ENCODE measurements at regions not wholly inside any gene's neighbourhood (a gene's known extent, or its start where the extent isn't known, plus 50 kb on each side); places are given as distances from the start of the nearest gene placed in this dataset.

DNA sequence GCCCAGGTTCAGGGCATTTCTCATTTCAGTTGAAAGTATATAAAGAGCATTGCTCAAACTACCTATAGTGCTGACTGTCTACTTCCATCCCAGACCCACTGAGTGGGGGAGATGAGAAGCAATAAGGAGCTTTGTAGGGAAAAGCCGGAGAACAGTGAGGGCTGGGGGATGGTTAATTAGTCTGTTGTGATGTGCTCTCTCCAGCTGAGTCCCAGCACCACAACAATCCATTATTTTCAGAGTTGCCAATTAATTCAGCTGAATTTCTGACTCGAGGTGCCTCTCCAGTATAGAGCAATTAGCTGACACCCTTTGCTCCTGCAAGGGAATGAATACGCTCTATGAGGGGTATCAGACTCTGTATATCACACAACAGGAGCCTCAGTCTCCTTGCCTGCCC, 1118.6 kb downstream of the SORCS3 start:
- no peak for TF ChIP-seq ZFX (IDR thresholded peaks at IDR 0.05; ENCODE audit: borderline replicate concordance)
- TF ChIP-seq, protein P1, sequence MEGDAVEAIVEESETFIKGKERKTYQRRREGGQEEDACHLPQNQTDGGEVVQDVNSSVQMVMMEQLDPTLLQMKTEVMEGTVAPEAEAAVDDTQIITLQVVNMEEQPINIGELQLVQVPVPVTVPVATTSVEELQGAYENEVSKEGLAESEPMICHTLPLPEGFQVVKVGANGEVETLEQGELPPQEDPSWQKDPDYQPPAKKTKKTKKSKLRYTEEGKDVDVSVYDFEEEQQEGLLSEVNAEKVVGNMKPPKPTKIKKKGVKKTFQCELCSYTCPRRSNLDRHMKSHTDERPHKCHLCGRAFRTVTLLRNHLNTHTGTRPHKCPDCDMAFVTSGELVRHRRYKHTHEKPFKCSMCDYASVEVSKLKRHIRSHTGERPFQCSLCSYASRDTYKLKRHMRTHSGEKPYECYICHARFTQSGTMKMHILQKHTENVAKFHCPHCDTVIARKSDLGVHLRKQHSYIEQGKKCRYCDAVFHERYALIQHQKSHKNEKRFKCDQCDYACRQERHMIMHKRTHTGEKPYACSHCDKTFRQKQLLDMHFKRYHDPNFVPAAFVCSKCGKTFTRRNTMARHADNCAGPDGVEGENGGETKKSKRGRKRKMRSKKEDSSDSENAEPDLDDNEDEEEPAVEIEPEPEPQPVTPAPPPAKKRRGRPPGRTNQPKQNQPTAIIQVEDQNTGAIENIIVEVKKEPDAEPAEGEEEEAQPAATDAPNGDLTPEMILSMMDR (IDR thresholded peaks at IDR 0.05), result no peak
- H3K27ac ChIP-seq, result no peak overlapping the region

DNA sequence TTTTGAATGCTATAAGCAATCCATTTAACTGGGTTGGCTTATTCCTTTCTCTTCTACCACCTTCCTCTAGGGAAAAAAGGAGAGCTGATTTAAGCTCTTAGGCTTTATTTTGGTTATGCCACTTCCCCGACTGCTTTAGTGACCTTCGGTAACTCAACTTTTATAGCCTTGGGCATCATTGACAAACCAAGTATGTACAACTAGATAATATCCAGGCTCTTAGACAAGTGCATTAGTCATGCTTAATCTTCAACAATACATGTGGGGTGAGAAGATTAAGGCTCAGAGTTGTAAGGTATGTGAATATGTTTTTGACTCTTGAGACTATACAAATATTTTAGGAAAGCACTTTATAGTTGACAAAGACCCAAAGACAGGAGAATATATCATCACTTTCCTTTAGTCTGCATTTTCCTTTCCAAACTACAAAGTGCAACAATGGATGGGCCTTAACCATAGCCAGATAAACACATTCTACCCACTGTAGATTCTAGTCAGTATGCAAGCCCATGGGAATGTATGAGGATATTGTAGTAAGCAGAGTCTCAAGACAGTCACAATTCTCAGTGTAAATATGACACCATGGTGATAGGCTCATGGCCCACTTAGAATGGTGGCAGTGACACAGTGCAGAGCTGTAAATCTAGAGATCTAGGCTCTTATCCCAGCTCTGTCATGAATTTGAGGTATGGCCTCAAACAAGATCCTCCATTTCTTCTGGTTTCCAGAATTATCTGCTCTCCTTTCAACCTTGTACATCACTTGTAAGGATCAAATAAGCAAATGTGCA, 1117.3 kb downstream of the SORCS3 start:
- TF ChIP-seq, protein P1 (IDR thresholded peaks at IDR 0.05), result no peak
- TF ChIP-seq ZFX (IDR thresholded peaks at IDR 0.05; ENCODE audit: borderline replicate concordance), result no peak
- H3K27ac ChIP-seq, result no peak overlapping the region

DNA sequence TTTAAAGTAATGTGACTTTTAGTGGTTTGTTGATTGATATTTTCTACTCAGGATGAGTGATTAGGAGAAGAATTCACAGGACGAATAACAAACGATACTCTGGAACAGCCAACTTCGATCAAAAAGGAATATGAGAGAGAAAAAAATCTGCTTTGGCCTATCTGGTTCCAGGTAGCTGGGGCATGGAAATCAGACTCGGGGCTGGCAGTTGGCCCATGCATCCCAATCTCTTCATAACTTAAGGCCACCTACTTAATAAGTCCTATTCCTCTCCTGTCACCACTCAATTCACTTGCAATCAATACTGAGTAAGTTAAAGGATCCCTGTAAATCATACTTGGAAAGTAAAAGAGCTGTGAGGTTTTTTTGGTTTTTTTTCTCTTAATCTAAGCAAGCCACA, 1116.2 kb downstream of the SORCS3 start:
- H3K27ac ChIP-seq, result no peak overlapping the region
- no peak for TF ChIP-seq ZFX (IDR thresholded peaks at IDR 0.05; ENCODE audit: borderline replicate concordance)
- TF ChIP-seq, protein P1 (IDR thresholded peaks at IDR 0.05), result no peak

DNA sequence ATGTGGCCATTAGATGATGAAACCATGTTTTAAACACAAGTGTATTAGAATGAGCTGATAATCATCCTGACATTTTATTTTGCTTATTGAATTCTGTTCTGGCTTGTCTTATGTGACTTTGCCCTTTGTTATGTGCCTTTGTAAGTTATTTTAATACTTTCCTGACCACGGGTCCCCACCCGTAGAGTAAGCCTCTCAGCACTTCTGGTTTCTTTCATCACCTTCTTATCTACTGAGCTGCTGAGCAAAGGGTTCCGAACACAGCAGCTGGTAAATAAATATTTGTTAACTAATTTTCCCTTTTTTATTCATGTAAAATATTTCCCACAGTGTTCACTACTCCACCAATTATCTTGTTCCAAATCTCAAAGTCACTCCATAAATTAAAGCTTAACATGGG, 1115.3 kb downstream of the SORCS3 start:
- TF ChIP-seq, protein P1 (IDR thresholded peaks at IDR 0.05), result no peak
- TF ChIP-seq ZFX (IDR thresholded peaks at IDR 0.05; ENCODE audit: borderline replicate concordance), result no peak
- no peak overlapping the region for H3K27ac ChIP-seq

DNA sequence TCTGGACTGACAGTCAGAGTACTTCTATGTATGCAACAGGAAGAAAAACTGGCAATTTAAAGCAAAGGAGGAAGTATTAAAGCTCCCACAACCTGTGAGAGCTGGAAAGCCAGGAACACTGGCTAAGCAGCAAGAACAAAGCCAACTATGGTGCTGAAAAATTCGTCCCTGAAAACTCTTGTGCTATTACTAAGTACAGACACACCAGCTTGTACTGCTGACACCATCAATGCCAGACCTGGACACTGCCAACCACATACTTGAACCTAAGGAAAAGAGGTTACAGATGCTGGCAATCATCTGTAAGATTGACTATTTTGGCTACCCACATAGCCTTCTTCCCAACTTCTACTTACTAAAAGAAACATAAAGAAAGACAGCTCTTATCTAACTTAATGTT, 1110.6 kb downstream of the SORCS3 start:
- no peak overlapping the region for H3K27ac ChIP-seq
- TF ChIP-seq, protein P1 (IDR thresholded peaks at IDR 0.05), result no peak
- no peak for TF ChIP-seq ZFX (IDR thresholded peaks at IDR 0.05; ENCODE audit: borderline replicate concordance)

DNA sequence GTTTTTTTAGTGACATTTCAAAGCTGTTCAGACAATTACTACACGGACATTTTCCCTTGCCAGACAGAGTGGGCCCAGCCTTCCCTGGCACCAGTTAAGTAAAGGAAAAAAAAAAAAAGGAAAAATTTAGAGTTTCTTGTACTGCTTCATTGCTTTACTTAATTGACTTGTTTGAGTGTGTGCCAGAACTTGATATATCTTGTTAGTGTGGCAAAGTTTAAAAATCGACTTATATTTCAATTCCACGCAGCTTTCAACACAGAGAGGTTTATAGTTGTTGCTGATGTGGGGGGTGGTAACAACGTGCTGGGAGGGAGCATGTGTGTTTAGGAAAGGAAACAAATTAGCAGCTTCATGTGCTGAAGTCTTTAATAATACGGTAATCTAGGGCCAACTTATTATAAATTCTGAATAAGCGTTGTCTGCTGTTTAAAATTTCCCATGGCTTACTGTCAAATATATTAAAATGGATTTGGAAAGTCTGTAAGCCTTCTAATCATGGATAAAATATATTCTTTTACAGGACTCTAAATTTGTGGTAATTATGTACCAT, 1104.6 kb downstream of the SORCS3 start:
- no peak overlapping the region for H3K27ac ChIP-seq
- TF ChIP-seq, protein P1 (IDR thresholded peaks at IDR 0.05), result no peak
- TF ChIP-seq ZFX (IDR thresholded peaks at IDR 0.05; ENCODE audit: borderline replicate concordance), result no peak

DNA sequence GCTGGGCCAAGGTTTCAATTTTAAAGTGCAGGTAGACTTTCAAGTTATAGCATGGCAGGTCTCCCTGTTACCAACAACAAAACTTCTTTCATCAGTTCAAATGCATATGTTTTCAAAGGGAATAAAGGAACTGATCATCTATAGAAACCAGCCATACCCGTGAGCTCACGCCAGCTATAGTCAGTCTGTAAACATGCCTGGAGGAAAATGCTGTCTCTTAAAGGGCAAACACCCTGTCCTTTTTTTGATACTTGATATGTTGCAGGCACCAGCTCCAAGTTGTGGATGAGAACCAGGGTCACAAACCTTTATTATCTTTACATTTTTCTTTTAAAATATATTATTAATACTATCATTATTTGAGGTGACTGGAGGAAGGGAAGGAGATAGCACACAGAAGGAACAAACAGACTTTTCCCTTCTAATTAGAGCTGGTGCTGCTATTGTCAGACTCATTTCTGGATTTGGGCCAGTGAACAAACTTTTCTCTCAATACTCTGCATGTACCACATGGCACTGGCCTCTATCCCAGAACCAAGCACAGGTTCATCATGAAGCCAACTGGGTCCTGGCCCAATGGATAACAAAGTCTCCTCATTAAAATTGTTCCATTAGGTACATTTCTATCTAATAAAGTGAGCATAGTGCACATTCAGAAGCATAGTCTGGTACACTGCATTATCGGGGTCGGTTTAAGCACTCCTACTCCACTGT, 1102.4 kb downstream of the SORCS3 start:
- no peak overlapping the region for H3K27ac ChIP-seq
- TF ChIP-seq ZFX (IDR thresholded peaks at IDR 0.05; ENCODE audit: borderline replicate concordance), result no peak
- TF ChIP-seq, protein P1 (IDR thresholded peaks at IDR 0.05), result no peak

Data from 22Rv1 (cell line).